GM20000 (cell line): ENCODE measurements at regions not wholly inside any gene's neighbourhood (a gene's known extent, or its start where the extent isn't known, plus 50 kb on each side); places are given as distances from the start of the nearest gene placed in this dataset.

Source experiments
- DNase-seq: peaks from one replicate; pipeline ENCODE4 v3.0.0; 2012; ENCODE audit warnings: low spot score
- TF ChIP-seq, protein P1 (sequence below): IDR thresholded peaks from 2 replicates; pipeline ENCODE4 v1.5.1; 2012; ENCODE audit warnings: mild to moderate bottlenecking, control low read depth; ENCODE audit errors: extremely low read depth, missing control alignments

DNA sequence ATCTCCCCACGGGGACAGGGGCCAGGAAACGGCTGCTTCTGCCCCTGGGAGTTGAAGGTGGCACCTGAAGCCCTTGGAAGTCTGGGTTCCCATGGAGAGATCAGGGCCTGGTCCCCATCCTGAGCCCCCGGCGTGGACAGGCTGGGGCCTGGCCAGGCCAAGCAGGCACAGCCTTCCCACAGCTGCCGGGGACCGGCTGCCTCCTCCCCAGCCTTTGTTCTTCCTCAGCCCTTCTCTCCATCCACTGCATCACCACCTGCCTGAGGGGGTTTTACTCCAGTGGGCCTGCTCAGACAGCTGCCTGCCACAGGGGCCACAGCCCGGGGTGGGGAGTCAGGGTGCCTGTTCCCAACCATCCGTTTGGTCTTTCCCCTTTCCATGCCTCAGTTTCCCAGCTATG, 187.7 kb downstream of the INHBB start:
- TF ChIP-seq, protein P1, sequence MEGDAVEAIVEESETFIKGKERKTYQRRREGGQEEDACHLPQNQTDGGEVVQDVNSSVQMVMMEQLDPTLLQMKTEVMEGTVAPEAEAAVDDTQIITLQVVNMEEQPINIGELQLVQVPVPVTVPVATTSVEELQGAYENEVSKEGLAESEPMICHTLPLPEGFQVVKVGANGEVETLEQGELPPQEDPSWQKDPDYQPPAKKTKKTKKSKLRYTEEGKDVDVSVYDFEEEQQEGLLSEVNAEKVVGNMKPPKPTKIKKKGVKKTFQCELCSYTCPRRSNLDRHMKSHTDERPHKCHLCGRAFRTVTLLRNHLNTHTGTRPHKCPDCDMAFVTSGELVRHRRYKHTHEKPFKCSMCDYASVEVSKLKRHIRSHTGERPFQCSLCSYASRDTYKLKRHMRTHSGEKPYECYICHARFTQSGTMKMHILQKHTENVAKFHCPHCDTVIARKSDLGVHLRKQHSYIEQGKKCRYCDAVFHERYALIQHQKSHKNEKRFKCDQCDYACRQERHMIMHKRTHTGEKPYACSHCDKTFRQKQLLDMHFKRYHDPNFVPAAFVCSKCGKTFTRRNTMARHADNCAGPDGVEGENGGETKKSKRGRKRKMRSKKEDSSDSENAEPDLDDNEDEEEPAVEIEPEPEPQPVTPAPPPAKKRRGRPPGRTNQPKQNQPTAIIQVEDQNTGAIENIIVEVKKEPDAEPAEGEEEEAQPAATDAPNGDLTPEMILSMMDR = no peak
- no peak for DNase-seq

DNA sequence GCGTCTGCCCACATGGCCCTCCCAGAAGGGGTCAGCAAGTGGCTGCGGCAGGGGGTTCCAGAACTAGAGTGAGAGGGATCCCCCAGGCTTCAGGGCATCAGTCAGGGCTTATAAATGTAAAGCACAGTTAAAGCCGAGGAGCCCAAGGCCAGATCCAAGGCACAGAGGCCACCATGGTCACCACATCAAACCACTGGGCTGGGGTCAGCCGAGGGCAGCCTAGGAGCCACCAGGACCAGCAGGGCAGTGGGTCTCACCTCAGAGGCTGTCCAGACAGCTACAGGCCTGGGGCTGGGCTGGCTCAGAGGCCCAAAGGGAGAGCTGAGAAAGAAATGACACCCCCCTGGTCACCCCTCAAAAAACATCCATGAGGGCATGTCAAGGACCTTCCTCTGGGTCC, 188.5 kb downstream of the INHBB start:
- TF ChIP-seq, protein P1 = no peak
- DNase-seq = no peak

DNA sequence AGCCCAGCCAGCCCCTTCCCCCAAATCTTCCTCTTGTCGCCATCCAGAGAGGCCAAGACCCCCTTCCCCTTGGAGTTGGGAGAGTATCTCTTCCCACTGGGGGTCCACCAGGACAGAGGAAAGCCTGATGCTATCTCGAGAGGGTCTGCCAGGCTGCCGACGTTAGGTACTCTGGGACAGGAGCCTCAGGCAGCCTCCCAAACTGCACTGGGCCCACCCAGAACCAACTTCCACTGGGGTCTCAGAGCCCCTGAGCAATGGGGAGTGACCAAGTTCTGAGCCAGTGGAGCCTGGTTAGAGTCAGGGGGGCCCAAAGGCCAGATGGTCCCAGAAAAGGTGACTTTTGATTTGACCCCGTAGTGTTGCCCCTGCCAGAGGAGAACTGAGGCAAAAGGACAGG, 189.1 kb downstream of the INHBB start:
- no peak for DNase-seq
- TF ChIP-seq, protein P1 = no peak

DNA sequence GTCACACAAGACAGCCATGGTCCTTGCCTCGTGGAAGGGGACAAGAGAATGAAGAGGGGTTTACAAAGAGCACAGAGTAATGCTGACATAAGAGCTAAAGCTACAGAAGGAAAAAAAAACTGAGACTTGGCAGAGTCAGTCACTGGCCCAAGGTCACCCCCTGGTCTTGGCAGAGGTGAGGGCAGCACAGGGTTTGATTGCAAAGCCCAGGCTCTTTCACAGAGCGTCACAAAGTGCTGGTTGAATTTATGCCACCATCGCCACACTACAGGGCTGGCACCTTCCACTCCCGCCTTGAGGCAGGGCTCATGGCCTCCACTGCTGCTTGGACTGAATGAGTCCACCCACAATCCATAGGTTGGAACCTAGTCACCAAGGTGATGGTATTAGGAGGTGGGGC, 190.2 kb downstream of the INHBB start:
- DNase-seq = no peak
- TF ChIP-seq, protein P1 = no peak

DNA sequence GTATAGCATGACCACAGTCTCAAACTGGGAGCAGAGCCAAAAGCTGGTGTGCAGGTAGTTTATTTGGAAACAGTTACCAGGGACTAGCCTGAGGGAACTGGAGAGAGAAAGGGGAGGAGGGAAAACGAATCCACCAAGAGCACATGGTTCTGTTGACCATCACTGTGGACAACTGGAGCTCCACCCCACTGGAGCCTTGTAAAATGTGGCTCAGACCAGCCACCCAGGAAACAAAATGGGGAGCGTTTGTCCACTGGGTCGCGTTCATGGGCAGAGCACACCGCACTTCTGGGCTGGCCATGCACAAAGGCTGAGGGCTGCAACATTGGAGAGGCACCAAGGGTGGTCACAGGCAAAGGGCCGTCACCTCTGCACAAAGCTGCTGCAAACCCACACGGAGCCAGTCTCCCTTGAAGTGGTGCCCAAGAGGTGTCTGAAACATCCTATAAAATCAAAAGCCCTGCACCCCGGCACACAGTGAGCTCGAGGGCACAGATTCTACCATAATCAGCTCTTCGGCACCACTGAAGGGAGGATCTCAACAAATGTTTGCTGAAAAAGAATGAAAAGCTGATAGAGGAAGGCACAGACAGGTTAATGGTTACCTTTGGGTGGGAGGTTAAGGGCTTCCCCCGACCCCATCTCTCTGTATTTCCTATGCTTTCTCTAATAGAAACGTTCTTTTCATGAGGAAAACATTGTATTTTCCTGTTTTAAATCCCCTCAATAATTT, 192.9 kb downstream of the INHBB start:
- no peak for DNase-seq
- TF ChIP-seq, protein P1 = no peak

DNA sequence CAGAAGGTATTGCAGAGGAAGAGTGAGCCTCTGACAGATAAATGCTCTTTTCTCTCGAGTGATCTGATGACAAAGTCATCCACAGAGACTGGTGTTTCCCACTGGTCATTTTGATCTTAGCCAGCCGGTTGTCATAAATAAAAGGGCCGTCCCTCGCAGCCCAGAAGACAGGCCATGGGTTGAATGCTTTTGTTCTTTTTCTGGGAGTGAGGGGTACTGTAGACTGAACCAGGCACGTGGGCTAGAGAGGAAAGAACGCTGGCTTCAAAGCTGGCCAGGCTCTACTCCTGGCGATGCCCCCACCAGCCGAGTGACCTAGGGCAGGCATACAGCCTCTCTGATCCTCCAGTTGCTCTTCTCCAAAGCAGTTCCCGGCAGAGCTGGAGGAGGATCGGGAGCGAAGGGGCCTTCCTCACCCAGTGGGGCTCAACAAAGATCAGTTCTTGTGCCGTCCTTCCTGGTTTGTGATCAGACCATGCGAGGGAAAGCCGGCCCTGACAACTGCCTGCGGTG, 193.5 kb downstream of the INHBB start:
- TF ChIP-seq, protein P1 = no peak
- no peak for DNase-seq

DNA sequence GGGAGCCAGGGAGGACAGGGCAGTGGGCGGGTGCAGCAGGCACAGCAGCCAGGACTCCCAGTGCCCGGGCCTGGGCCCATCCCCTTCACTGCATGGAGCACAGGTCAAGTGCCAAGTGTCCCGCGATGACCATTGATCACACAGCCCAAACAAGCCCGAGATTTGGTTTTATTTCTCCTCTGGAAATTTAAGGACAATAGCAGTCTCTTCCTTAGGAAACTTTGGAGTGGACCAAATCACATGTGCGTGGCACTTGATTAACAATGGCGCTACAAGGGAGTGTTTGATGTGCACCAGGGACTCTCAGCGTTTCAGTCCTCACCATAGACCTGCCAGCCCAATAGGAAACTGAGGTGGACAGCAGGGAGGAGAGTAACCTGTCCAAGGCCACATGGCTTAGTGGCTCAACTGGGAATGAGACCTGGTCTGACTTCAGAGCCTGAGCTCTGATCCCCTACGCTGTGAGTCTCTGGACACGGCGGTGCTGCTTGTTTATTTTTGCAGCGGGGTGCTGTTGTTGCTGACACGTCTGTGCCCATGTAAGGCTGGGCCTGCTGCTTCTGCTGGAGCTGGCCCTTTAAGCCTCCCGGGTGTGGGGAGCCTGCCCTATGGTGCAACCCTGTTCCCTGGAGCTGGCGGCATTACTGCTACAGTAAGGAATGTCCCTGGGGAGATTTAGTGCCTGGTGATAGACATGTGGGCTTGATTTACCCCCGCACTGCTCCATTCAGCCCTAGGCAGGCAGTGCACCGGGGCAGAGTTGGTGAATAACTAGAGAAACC, 194.2 kb downstream of the INHBB start:
- no peak for DNase-seq

More for the DNA sequence above, 194.2 kb downstream of the INHBB start:
- TF ChIP-seq, protein P1 = no peak
